PFSK-1 (cell line): ENCODE measurements at regions not wholly inside any gene's neighbourhood (a gene's known extent, or its start where the extent isn't known, plus 50 kb on each side); places are given as distances from the start of the nearest gene placed in this dataset.

ENCODE experiments used
- FOXP2 ChIP-seq: optimal IDR thresholded peaks from 2 replicates; pipeline ENCODE3; 2011; ENCODE audit warnings: borderline replicate concordance, control low read depth, inconsistent platforms; ENCODE audit not compliant: insufficient read depth; ENCODE audit errors: extremely low read length, extremely low read depth
- POLR2AphosphoS5 ChIP-seq: IDR thresholded peaks from 2 replicates; pipeline ENCODE4 v1.6.1; 2012; ENCODE audit warnings: low read depth, mild to moderate bottlenecking, control low read depth, low read length, moderate library complexity
- SIN3A ChIP-seq: IDR thresholded peaks from 2 replicates; pipeline ENCODE4 v1.6.1; 2012; ENCODE audit warnings: mild to moderate bottlenecking, low read length, moderate library complexity, borderline replicate concordance; ENCODE audit not compliant: insufficient read depth
- TAF1 ChIP-seq: IDR thresholded peaks from 2 replicates; pipeline ENCODE4 v1.6.1; 2012; ENCODE audit warnings: low read length, control low read depth, borderline replicate concordance; ENCODE audit not compliant: insufficient read depth
- TF ChIP-seq, protein P1 (sequence below), 2 experiments: IDR thresholded peaks; 2 replicates each; pipeline versions ENCODE4 v1.6.1 to v1.8.0; 2011 to 2012; ENCODE audit warnings: low read depth in 2 of 2, low read length in 2 of 2, control low read depth in 1 of 2, inconsistent platforms in 1 of 2, mild to moderate bottlenecking in 1 of 2, moderate library complexity in 1 of 2; ENCODE audit not compliant: insufficient read depth in 1 of 2

DNA sequence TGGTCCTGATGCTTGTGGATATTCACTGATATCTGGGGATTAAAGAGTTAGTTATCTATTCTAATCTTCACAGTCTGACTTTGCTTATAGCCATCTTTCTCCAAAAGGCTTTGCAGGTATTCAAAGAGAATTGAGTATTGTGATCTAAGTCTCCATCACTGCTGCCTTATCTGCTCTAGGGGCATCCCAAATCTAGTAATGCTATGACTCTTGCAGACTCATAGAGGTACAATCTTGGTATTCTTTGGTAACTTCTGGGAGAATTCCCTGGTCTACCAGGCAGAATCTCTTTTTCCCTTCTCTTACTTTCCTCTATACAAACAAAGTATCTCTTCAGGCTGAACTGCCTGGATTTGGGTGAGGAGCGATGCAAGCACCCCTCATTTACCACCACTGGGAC, 746.3 kb downstream of the JRKL start:
- TF ChIP-seq, protein P1, sequence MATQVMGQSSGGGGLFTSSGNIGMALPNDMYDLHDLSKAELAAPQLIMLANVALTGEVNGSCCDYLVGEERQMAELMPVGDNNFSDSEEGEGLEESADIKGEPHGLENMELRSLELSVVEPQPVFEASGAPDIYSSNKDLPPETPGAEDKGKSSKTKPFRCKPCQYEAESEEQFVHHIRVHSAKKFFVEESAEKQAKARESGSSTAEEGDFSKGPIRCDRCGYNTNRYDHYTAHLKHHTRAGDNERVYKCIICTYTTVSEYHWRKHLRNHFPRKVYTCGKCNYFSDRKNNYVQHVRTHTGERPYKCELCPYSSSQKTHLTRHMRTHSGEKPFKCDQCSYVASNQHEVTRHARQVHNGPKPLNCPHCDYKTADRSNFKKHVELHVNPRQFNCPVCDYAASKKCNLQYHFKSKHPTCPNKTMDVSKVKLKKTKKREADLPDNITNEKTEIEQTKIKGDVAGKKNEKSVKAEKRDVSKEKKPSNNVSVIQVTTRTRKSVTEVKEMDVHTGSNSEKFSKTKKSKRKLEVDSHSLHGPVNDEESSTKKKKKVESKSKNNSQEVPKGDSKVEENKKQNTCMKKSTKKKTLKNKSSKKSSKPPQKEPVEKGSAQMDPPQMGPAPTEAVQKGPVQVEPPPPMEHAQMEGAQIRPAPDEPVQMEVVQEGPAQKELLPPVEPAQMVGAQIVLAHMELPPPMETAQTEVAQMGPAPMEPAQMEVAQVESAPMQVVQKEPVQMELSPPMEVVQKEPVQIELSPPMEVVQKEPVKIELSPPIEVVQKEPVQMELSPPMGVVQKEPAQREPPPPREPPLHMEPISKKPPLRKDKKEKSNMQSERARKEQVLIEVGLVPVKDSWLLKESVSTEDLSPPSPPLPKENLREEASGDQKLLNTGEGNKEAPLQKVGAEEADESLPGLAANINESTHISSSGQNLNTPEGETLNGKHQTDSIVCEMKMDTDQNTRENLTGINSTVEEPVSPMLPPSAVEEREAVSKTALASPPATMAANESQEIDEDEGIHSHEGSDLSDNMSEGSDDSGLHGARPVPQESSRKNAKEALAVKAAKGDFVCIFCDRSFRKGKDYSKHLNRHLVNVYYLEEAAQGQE (IDR thresholded peaks at IDR 0.05; ENCODE audit: insufficient read depth in 1 of 2, low read depth in 2 of 2, low read length in 2 of 2) = no peak
- TF ChIP-seq SIN3A (no peak), TAF1 (no peak), POLR2AphosphoS5 (no peak), FOXP2 (no peak)

DNA sequence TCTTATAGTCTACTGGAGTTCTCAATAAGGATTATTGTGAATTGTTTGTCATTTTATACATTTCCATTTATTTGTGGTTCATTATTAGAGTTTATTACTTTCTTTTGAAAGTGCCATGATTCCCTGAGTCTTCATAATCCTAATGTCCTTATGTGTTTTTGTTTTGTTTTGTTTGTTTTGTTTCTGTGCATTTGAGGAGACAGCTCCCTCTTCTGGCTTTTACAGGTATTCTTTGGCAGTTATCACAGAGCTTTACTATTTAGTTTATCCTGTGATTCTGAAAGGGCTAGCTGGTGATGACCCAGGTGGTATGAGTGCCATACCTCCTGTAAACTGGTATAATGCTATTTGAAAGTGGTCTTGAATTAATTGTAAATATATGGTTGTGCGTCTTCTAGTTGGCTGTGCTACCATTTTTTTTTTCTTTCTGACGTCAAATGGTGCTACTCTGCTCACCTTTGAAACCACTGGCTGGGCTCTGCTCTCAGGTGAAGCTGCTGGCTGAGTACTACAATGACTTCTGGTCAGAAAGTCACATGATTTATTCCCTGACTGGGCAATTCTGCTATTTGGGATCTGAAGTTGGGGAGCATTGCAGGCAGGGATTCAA, 751.2 kb downstream of the JRKL start:
- TF ChIP-seq POLR2AphosphoS5 (no peak), SIN3A (no peak), TAF1 (no peak), FOXP2 (no peak)
- TF ChIP-seq, protein P1 (IDR thresholded peaks at IDR 0.05; ENCODE audit: insufficient read depth in 1 of 2, low read depth in 2 of 2, low read length in 2 of 2) = no peak

DNA sequence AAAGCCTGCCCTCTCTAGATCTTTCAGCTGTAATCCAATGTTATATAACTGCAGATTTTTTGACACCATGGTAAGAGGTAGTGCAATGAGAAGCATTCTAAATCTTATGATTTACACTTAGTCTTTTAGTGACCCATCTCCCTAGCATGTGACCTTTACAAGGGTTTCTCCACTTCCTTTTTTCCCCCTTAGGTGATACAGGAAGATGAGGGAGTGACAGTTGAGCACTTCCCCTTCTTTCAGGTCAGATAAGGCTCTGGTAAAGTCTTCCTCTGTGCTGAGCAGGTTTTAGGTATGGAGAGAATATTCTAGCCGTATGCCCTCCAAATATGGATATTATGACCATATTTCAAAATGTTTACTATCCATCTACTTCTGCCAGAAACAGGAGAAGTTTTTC, 753.6 kb downstream of the JRKL start:
- TF ChIP-seq FOXP2 (no peak), POLR2AphosphoS5 (no peak), SIN3A (no peak), TAF1 (no peak)
- TF ChIP-seq, protein P1 (IDR thresholded peaks at IDR 0.05; ENCODE audit: insufficient read depth in 1 of 2, low read depth in 2 of 2, low read length in 2 of 2) = no peak

DNA sequence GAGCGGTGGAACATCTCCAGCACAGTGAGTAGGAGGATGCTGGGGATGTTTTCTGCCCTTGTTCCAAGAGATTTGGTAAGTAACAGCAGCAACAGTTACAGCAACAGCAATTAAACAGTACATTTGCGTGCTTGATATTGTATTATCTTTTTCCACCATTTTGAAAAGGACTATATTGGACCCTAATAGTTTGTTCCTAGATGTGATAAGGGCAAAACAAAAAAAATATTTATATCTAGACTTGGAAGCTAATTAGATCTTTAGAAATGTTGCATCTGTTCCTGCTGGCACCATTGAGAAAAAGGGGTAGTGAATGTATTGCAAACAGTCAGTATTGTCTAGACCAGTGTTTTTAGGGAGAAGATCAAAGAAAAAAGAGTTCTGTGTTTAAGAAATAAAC, 759.9 kb downstream of the JRKL start:
- TF ChIP-seq POLR2AphosphoS5 (no peak), TAF1 (no peak)

DNA sequence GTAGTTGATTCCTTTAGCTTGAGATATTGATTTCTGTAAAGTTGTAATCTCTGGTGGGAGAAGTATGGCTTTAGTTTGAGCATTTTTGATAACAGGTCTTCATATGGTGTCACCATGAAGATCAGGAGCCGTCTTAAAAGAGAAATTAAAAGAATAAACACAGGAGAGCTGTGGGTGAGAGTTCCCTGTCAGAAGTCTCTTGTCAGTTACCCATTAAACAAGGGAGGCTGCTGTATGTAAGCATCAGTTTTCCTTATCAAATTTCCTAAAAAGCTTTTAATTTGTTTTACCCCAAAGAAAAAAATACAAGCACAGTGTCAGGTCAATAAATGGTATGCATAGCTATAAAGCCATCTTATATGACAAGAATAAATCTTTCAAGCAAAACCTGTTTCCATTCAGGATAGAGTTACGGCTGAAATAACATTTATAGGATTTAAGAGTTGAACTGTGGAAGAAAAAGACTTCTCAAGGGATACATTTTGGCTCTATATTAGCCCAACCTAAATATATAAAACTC, 767.5 kb downstream of the JRKL start:
- no peak for TF ChIP-seq SIN3A
- TF ChIP-seq TAF1 = no peak
- no peak for TF ChIP-seq FOXP2
- TF ChIP-seq POLR2AphosphoS5 = no peak
- TF ChIP-seq, protein P1 (IDR thresholded peaks at IDR 0.05; ENCODE audit: insufficient read depth in 1 of 2, low read depth in 2 of 2, low read length in 2 of 2) = no peak
